ENCODE measurements at regions not wholly inside any gene's neighbourhood (a gene's known extent, or its start where the extent isn't known, plus 50 kb on each side); places are given as distances from the start of the nearest gene placed in this dataset.

DNA sequence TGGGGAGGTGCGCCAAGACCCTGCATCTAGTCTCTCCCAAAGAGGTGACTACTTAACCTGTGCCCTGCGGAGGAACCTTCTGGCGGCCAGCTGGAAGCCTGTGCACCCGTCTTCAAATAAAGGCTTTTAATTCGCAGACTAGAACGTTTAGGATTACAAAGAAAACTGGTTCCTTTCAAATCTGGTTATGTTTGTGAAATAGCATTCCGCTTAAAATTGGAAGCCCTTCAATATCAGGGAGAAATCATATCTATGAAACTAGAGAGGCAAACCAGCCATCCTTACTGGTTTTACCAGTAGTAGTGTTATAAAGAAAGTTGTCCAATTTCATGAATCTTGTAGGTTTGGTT, 250.8 kb downstream of the FAM72C start (continued):
- TF ChIP-seq NANOG (IDR thresholded peaks at IDR 0.05; ENCODE audit: insufficient read depth, low read depth, low read length, poor library complexity, severe bottlenecking) (no peak), FOSL1 (IDR thresholded peaks at IDR 0.05; ENCODE audit: insufficient read depth, low read depth, low read length) (no peak), KDM4A (IDR thresholded peaks at IDR 0.05; ENCODE audit: low read depth, low read length, severe bottlenecking) (no peak), POLR2AphosphoS5 (IDR thresholded peaks at IDR 0.05; ENCODE audit: low read depth, low read length) (no peak), SIN3A (conservative IDR thresholded peaks at IDR 0.05 in 1 of 2, IDR thresholded peaks at IDR 0.05 in 1 of 2; ENCODE audit: low read depth in 1 of 2, low read length in 2 of 2) (no peak), CTBP2 (IDR thresholded peaks at IDR 0.05; ENCODE audit: borderline replicate concordance, insufficient read depth, insufficient read length, low read length) (no peak), EZH2 (IDR thresholded peaks at IDR 0.05; ENCODE audit: low read depth, low read length, severe bottlenecking) (no peak)
